HT-29 (cell line): ENCODE measurements at regions not wholly inside any gene's neighbourhood (a gene's known extent, or its start where the extent isn't known, plus 50 kb on each side); places are given as distances from the start of the nearest gene placed in this dataset.
A peak's percentile ranks its signal among the peaks of the same experiment; 100 is the strongest.

ENCODE experiments used
- DNase-seq: peaks from one replicate; pipeline ENCODE4 v3.0.0-alpha.2; 2015; ENCODE audit warnings: low spot score

DNA sequence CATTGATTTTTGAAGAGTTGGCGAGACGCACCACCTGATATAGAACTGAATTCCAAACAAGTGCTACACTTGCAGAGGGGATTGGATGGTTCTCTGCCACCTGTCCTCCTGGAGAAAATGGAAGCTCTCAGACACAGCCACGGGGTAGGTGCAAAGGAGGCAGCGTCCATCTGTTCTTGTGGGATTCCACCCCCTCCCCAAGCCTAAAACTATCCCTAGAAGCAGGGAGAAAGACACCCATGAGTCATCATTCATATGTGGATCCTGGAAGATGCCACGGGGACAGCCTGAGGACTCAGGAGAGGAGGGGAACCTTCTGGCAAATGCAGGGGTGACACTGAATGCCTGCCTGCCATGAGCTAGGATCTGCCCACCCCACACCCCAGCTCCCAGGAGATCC is 171.3 kb upstream of the CST7 start:
- DNase-seq, result no peak

- no peak for DNase-seq
Measured at GRCh38 chr20:24778585-24779031, 170.5 kb upstream of the CST7 start.

DNA sequence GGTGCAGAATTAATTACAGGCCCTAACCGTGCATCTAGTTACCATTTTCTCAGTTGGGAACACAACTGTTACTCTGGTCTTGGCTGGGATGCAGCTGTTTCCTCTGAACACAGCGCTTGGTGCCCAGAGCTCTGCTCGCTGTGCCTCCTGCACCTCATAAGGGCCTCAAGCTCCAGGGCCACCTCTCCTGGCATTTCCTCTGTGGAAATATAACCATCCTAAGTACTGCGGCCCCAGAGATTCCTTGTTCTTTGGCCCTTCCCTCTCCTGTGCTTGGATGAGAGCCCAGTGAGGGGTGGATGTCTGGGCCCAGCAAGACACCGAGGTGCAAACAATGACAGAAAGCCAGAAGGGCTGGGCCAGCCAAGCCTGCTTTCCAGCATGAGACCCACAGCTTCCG is 169.9 kb upstream of the CST7 start:
- DNase-seq, result no peak

DNA sequence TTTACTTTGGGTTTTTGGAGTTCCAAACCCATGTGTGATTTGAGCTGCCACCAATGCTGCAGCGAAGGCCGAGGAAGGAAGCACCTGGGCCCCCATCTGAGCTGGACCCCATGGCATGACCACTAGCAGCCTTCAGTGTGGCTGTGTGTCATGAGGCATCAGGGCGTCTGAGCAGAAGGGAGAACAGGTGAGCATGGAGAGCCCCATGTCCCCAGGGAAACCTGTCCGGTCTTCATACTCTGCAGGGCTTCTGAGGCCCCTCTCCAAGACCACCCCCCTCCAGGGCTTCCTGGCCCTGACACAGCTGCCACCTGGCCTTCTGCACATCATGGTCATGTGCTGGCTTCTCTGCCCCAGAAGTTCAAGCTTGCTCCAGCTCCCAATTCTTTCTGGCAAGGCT is 169.1 kb upstream of the CST7 start:
- no peak for DNase-seq

DNA sequence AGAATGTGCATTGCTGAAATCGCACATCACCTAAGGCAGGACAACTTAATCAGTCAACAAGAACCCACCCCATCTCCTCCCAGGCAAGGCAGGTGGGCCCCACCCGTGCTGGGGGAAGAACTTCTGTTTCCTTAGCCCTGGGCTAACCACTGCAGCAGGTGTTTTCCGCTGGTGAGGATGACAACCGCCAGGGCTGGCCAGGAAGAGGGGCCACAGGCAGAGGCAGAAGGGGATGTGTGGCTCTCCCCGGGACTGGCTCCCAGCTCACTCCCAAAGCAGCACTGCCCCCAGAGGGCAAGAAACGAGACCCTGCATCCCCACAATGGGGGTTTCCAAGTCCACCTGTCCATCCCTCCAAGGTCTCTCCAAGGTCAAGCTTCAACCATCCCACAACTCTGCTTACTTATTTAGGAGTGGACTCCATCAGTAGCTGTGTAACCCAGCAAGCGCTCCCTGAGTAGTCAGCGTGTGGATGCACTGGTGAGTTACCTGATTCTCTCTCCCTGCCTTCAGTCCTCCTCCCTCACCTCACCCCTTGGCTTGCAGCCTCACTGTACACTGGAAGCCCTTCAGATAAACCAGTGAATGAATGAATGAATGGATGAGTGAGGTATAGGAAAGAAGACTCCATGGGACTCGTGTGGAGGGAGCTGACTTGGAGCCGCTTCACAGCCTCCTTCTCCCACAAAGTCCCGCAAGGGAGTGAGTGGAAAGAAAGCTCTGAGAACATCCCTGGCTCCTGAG is 168.2 kb upstream of the CST7 start:
- DNase-seq, result no peak

DNA sequence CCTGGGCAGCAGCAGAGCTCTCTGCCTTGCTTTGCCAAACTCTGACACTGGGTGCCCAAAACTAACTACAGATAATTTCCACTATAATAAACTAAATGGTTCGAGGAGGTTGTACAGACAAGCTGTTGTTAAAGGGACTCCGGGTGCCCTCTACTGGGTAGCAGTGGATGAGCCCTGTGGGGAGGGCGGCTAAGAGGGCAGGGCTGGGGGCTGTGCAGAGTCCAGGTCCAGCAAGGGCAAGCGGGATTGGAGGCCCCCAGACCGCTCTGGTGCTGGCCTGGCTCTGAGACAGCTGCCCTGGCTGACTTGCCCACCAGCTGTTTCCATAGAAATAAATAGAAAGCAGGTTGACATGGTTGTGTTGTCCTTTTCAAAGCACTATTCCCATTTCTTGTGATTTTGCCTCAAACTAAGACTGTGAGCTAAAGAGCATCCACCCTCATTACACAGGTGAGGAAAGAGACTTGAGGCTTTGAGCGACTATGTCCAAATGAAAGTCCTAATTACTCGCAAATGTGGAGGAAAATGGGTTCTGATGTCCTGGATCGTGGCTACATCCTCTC is 167.6 kb upstream of the CST7 start:
- DNase-seq, result peak; percentile 16

DNA sequence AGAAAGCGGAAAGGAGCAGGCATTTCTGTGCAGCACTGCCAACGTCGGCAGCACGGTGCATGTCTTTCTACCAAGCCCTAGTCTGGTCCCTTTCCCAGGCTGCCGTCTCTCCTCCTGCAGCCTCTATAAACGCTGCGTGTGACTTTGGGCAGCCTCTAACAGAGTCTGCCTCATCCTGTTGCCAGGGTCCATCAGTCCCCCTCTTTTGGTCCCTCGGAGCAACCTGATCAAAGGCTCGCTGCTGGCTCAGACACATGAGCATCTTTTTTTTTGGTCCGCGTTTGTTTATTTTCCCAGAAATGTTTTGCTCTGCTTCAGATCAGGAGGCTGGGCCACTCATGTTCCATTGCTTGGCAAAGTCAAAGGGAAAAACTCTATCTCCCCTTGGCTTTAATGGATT is 166.8 kb upstream of the CST7 start:
- no peak for DNase-seq

DNA sequence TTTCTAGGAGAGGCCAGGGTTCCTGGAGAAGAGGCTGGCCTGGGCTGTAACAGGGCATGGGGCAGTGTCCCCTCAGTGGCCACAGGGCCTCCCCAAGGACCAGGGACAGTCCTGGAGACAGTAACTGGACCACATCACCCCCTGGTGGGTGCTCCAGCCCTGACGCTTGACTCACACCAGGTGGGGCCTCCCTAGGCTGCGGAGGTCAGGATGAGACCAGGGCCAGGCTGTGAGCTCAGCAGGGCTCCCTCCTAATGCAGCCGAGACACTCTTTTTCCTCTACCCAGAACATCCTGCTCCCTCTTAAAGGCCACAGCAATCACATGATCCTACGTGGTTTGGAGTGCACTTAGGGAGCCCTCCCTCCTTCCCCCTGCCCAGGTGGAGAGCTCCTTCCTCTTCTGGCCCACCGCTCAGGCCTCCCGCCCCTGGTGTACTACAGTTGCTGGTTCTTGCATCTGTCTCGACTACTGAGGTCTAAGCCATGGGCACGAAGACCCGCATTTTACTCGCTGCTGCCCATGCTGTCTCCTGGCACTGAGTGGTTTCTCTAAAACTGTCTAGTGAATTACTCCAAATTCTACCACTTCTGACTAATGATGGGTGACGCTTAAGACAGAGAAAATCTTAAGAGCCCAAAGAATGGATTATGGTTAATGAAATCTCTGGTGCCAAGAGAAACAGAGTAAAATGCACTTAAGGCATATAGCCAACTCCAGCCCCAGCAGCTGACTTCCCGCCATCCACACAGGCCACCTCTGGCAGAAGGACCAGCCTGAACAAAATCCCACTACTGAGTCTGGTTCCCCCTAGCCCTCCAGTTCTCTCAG is 166.1 kb upstream of the CST7 start:
- DNase-seq, result peak; percentile 22

DNA sequence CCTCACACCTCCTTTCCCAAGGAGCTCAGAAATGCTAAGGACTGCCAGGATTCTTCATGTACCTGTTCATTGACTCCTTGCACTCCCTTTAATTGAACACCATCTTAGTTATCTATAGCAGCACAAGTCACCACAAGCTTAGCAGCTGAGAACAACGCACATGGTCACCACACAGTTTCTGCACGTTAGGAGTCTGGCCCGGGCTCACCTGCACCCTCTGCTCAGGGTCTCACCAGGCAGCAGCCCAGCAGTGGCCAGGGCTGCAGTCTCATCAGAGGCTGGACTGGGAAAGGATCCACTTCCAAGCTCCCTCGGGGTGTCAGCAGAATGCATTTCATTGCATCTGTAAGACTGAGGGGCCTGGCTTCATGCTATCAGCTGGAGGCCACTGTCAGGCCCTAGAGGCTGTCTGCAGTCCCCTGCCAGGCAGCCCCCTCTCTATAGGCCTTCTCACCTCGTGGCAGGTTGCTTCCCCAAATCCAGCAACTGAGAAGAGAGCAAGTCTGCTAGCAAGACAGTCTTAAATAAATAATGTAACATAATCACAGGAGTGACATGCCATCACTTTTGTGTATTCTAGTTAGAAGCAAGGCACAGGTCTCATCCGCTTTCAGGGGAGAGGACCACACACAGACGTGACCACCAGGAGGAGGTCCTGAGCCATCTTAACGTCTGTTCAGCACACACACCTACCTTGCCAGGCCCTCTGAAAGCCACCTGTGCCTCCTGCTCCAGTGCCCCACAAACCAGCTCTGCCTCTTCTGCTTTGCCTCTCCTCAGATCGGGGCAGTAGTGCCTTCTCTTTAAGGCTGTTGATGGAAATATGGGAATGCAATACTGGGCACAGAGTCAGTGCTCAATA is 165.2 kb upstream of the CST7 start:
- peak; percentile 51 for DNase-seq

GRCh38 chr20:24784607-24785006 is 164.5 kb upstream of the CST7 start:
- DNase-seq, result no peak

DNA sequence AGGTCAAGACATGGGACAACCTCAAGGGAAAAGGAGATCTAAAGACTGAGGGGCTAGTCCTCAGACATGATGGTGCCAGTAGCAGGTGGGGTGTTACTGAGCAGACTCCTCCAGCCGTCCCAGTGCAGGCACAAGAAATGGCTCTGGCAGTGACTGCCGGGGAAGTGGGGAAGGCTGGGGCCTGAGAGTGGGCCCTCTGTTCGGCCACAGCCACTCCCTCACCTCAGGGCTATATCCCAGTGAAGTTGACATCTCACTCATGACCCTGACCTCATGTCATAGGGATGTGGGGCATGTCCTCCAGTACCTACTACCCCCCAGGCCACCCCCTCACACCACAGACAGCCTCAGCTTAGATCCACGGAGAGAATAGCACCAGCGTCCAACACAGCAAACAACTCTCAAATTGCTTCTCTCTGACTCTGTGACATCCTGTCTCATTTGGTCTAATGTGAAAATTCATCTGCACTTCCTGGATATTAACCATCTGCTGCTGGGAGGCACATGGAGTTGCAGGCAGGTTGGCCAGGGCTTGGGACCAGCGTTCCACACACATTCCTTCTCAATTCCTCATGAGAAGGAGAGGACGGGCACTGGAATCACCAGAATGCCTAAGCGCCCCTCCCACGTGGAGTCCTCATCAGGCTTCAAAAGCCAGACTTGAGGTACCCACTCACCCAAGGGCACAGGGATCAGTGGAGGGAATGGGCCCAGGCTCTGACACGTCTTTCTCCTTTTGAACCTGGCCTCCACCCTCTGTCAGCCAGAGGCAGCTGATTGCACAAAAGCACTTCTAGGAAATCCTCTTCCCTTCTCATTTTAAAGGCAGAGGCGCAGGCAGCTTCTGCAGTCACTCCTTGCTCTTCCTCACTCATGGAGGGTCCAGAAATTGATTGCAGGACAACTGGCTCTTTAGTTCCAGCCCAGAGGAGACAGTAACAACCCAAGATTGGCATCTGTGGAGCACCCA is 163.6 kb upstream of the CST7 start:
- DNase-seq, result no peak

DNA sequence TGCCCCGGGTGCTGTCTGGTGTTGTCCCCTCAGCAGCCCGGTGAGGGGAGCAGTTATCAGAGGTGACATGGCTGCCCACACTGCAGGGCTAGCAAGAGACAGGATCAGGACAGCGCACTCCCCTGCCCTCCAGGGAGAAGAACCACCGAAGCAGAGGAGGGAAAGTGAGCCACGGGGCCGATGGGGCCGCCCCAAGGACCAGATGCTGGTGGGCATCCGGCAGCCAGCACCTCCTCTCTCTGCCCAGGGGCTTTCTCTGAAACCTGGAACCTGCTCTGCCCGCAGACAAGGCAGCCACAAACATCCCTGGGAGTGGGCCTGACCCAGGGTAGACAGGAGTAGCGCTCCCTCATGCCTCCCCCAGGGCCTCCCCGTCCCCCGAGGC is 163.0 kb upstream of the CST7 start:
- DNase-seq, result no peak

GRCh38 chr20:24786646-24787045 is 162.4 kb upstream of the CST7 start:
- DNase-seq, result no peak

DNA sequence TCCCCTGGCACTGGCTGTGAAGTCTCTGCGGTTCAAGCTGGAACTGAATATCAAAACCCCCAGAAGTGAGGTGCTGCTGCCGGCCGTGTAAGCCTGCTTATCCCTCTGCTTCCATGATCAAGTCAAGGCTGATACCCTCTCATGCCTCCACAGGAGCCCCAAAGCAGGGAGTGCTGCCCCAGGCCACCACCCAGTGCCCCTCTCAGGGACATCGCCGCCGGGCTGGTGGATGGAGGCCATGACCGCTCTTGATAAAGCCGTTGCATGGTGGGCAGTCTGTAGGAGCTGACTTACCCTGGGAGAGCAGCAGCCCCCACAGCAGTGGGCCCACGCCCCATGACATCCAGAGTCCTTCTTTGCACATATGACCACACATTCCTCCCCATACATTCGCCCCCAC is 162.0 kb upstream of the CST7 start:
- DNase-seq, result no peak

DNA sequence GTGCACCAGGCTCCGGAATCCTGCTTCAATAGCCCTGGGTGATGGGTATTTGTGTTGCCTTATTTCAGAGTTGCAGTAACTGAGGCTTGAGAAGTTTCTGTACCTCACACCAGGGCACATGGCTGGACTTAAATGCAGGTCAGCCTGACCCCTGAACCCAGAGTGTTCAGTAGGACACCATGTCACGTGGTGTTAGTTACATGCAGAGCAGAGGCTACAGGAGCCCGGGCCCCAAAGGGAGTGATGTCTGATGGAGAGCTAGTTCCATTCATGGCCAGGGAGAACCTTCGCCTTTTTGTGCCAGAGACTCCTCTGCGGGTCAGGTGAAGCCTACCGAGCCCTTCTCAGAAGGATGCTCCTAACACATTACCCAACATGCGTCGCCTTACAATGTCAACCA is 161.4 kb upstream of the CST7 start:
- no peak for DNase-seq

- no peak for DNase-seq
Measured at GRCh38 chr20:24789877-24790276, 159.2 kb upstream of the CST7 start.

- DNase-seq, result no peak
Measured at GRCh38 chr20:24790746-24791283, 158.3 kb upstream of the CST7 start.

- DNase-seq, result no peak
Measured at GRCh38 chr20:24791953-24792352, 157.1 kb upstream of the CST7 start.

DNA sequence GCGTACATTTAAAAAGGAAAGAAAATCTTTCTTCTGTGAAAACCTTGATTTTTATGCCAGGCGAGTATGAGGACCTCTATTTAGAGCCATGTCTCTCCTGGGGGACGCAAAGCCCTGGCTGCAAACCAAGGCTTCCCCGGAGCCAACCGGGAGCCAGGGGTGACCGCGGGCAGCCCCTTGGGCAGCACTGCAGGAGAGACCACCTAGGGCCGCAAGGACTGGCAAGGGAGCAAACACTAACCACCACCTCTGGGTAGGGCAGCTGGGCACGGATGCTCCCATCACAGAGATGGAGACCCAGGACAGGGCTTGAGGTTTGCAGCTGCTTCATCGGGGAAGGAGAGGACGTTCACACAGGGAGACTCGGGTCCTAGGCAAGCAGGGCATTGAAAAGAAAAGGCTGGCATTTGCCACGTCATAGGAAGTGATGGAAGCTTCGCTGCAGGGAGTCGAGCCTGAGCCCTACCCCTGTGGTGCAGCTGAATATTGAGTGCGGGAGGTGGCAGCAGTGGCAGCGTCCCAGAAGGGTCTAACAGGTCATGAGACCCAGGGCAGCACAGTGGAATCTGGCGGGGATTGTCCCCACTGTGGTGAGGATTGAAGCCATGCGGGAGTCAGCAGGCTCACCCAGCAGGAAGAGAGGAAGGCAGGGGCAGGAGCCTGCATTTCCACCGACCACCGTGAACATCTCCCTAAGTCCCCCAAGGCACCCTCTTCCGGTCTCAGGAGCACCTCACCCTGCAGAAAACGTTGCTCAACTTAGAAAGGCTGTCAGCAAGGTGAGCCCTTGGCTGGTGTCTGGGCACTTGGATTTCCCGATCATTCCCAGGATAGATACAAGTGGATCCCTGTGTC is 156.2 kb upstream of the CST7 start:
- DNase-seq, result no peak
